Liver (tissue), 8 donors: ENCODE measurements at regions not wholly inside any gene's neighbourhood (a gene's known extent, or its start where the extent isn't known, plus 50 kb on each side); places are given as distances from the start of the nearest gene placed in this dataset.

Experiments used
- DNase-seq: peaks from one replicate; pipeline ENCODE4 v3.0.0-alpha.2; 2017; ENCODE audit warnings: low spot score
- H3K27ac ChIP-seq, 2 donors: one replicate each; pipeline ENCODE4 v1.7.0; 2013; ENCODE audit warnings: inconsistent platforms in 2 of 2, low read length in 2 of 2, control low read depth in 1 of 2, low read depth in 1 of 2, mild to moderate bottlenecking in 1 of 2
- H3K27me3 ChIP-seq, 4 donors: one replicate each; pipeline versions ENCODE4 v1.6.1 to v1.7.0; 2013; ENCODE audit warnings: low read length in 3 of 4, inconsistent platforms in 1 of 4, mild to moderate bottlenecking in 1 of 4, moderate library complexity in 1 of 4; ENCODE audit not compliant: control insufficient read depth in 4 of 4, insufficient read depth in 4 of 4
- H3K36me3 ChIP-seq, 4 donors: one replicate each; pipeline versions ENCODE4 v1.6.1 to v1.7.0; 2013; ENCODE audit warnings: low read length in 3 of 4, mild to moderate bottlenecking in 3 of 4, low read depth in 1 of 4, moderate library complexity in 1 of 4; ENCODE audit not compliant: control insufficient read depth in 4 of 4, insufficient read depth in 3 of 4
- H3K4me1 ChIP-seq, 4 donors: one replicate each; pipeline versions ENCODE4 v1.6.1 to v1.7.0; 2013; ENCODE audit warnings: low read length in 3 of 4, mild to moderate bottlenecking in 3 of 4, moderate library complexity in 1 of 4; ENCODE audit not compliant: control insufficient read depth in 4 of 4, insufficient read depth in 4 of 4
- H3K4me3 ChIP-seq, 3 donors: one replicate each; pipeline versions ENCODE4 v1.6.1 to v1.7.0; 2013; ENCODE audit warnings: low read length in 3 of 3, control low read depth in 1 of 3, low read depth in 1 of 3, mild to moderate bottlenecking in 1 of 3
- H3K9ac ChIP-seq, 2 donors: one replicate each; pipeline ENCODE4 v1.7.0; 2013; ENCODE audit warnings: low read length in 2 of 2, mild to moderate bottlenecking in 2 of 2, moderate library complexity in 2 of 2, control low read depth in 1 of 2, low read depth in 1 of 2
- H3K9me3 ChIP-seq, 4 donors: one replicate each; pipeline versions ENCODE4 v1.6.1 to v1.7.0; 2013; ENCODE audit warnings: low read length in 3 of 4; ENCODE audit not compliant: control insufficient read depth in 4 of 4
- EGR1 ChIP-seq, 2 donors: IDR thresholded peaks; 2 replicates each; pipeline ENCODE4 v1.6.1; 2016 to 2018; ENCODE audit warnings: antibody characterized with exemption in 2 of 2, low read depth in 2 of 2
- FOXA2 ChIP-seq: IDR thresholded peaks from 2 replicates; pipeline ENCODE4 v1.6.1; 2016; ENCODE audit warnings: antibody characterized with exemption
- GABPA ChIP-seq, 2 donors: IDR thresholded peaks in 1 of 2; conservative IDR thresholded peaks in 1 of 2; 2 replicates each; pipeline ENCODE4 v1.6.1; 2016; ENCODE audit warnings: antibody characterized with exemption in 2 of 2, mild to moderate bottlenecking in 1 of 2, moderate library complexity in 1 of 2
- HNF4A ChIP-seq, 2 donors: conservative IDR thresholded peaks; 2 replicates each; pipeline ENCODE4 v1.6.1; 2016; ENCODE audit warnings: antibody characterized with exemption in 2 of 2, mild to moderate bottlenecking in 2 of 2
- HNF4G ChIP-seq: IDR thresholded peaks from 2 replicates; pipeline ENCODE4 v1.6.1; 2016; ENCODE audit warnings: antibody characterized with exemption
- NR2F2 ChIP-seq: IDR thresholded peaks from 2 replicates; pipeline ENCODE4 v1.6.1; 2016; ENCODE audit warnings: antibody characterized with exemption
- RAD21 ChIP-seq, 2 donors: IDR thresholded peaks; 2 replicates each; pipeline ENCODE4 v1.6.1; 2016; ENCODE audit warnings: antibody characterized with exemption in 2 of 2, mild to moderate bottlenecking in 2 of 2
- RXRA ChIP-seq, 2 donors: IDR thresholded peaks; 2 replicates each; pipeline ENCODE4 v1.6.1; 2017 to 2018; ENCODE audit warnings: antibody characterized with exemption in 2 of 2, mild to moderate bottlenecking in 1 of 2
- SP1 ChIP-seq: IDR thresholded peaks from 2 replicates; pipeline ENCODE4 v1.6.1; 2018; ENCODE audit warnings: antibody characterized with exemption, mild to moderate bottlenecking
- TAF1 ChIP-seq: conservative IDR thresholded peaks from 2 replicates; pipeline ENCODE4 v1.6.1; 2016; ENCODE audit warnings: antibody characterized with exemption, mild to moderate bottlenecking
- YY1 ChIP-seq: IDR thresholded peaks from 2 replicates; pipeline ENCODE4 v1.6.1; 2016; ENCODE audit warnings: antibody characterized with exemption, mild to moderate bottlenecking
- WGBS: extraction: QIAGEN DNeasy Blood & Tissue Kit; methylation state at CpG from one replicate; pipeline ENCODE4 v1.1.7; 2013; 5-methylcytosine and 5-hydroxymethylcytosine counted together
- TF ChIP-seq, protein P1 (sequence below): IDR thresholded peaks from 2 replicates; pipeline ENCODE4 v1.6.1; 2016; ENCODE audit warnings: antibody characterized with exemption, mild to moderate bottlenecking
- TF ChIP-seq, protein P2 (sequence below): fragments of 150-350 bp; IDR thresholded peaks from 2 replicates; pipeline ENCODE4 v1.5.1; 2017; ENCODE audit warnings: improper control_type of control experiment, low read depth, low read length; ENCODE audit not compliant: missing input control
- TF ChIP-seq, protein P3 (sequence below): IDR thresholded peaks from 2 replicates; pipeline ENCODE4 v1.6.1; 2016; ENCODE audit warnings: antibody characterized with exemption
- TF ChIP-seq, protein P4 (sequence below): IDR thresholded peaks from 2 replicates; pipeline ENCODE4 v1.6.1; 2016; ENCODE audit warnings: antibody characterized with exemption
- donor health status: healthy.
- donor health status: healthy.
- donor health status: healthy.
- donor health status: healthy.
- donor health status: healthy.

DNA sequence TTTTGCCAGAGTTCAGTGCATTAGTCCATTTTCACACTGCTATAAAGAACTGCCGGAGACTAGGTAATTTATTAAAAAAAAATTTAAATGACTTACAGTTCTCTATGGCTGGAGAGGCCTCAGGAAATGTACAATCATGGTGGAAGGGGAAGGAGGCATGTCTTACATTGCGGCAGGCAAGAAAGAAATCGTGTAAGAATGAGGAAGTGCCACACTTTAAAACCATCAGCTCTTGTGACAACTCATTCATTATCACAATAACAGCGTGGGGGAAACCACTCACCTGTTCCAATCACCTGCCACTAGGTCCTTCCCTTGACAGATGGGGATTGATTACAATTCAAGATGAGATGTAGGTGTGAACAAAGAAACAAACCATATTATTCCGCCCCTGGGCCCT lies 1361.4 kb downstream of the NSUN3 start:
- no peaks in the 10 kb centered on the region for H3K27me3 ChIP-seq
- TF ChIP-seq, protein P1, sequence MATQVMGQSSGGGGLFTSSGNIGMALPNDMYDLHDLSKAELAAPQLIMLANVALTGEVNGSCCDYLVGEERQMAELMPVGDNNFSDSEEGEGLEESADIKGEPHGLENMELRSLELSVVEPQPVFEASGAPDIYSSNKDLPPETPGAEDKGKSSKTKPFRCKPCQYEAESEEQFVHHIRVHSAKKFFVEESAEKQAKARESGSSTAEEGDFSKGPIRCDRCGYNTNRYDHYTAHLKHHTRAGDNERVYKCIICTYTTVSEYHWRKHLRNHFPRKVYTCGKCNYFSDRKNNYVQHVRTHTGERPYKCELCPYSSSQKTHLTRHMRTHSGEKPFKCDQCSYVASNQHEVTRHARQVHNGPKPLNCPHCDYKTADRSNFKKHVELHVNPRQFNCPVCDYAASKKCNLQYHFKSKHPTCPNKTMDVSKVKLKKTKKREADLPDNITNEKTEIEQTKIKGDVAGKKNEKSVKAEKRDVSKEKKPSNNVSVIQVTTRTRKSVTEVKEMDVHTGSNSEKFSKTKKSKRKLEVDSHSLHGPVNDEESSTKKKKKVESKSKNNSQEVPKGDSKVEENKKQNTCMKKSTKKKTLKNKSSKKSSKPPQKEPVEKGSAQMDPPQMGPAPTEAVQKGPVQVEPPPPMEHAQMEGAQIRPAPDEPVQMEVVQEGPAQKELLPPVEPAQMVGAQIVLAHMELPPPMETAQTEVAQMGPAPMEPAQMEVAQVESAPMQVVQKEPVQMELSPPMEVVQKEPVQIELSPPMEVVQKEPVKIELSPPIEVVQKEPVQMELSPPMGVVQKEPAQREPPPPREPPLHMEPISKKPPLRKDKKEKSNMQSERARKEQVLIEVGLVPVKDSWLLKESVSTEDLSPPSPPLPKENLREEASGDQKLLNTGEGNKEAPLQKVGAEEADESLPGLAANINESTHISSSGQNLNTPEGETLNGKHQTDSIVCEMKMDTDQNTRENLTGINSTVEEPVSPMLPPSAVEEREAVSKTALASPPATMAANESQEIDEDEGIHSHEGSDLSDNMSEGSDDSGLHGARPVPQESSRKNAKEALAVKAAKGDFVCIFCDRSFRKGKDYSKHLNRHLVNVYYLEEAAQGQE, result no peak
- TF ChIP-seq YY1 (no peak), NR2F2 (no peak), EGR1 (IDR thresholded peaks at IDR 0.05; ENCODE audit: low read depth in 2 of 2) (no peak), GABPA (IDR thresholded peaks at IDR 0.05 in 1 of 2, conservative IDR thresholded peaks at IDR 0.05 in 1 of 2) (no peak), HNF4A (conservative IDR thresholded peaks at IDR 0.05) (no peak), SP1 (no peak), RXRA (IDR thresholded peaks at IDR 0.05) (no peak), FOXA2 (no peak), RAD21 (IDR thresholded peaks at IDR 0.05) (no peak), TAF1 (no peak)
- TF ChIP-seq, protein P2, sequence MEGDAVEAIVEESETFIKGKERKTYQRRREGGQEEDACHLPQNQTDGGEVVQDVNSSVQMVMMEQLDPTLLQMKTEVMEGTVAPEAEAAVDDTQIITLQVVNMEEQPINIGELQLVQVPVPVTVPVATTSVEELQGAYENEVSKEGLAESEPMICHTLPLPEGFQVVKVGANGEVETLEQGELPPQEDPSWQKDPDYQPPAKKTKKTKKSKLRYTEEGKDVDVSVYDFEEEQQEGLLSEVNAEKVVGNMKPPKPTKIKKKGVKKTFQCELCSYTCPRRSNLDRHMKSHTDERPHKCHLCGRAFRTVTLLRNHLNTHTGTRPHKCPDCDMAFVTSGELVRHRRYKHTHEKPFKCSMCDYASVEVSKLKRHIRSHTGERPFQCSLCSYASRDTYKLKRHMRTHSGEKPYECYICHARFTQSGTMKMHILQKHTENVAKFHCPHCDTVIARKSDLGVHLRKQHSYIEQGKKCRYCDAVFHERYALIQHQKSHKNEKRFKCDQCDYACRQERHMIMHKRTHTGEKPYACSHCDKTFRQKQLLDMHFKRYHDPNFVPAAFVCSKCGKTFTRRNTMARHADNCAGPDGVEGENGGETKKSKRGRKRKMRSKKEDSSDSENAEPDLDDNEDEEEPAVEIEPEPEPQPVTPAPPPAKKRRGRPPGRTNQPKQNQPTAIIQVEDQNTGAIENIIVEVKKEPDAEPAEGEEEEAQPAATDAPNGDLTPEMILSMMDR, result no peak
- TF ChIP-seq, protein P3, sequence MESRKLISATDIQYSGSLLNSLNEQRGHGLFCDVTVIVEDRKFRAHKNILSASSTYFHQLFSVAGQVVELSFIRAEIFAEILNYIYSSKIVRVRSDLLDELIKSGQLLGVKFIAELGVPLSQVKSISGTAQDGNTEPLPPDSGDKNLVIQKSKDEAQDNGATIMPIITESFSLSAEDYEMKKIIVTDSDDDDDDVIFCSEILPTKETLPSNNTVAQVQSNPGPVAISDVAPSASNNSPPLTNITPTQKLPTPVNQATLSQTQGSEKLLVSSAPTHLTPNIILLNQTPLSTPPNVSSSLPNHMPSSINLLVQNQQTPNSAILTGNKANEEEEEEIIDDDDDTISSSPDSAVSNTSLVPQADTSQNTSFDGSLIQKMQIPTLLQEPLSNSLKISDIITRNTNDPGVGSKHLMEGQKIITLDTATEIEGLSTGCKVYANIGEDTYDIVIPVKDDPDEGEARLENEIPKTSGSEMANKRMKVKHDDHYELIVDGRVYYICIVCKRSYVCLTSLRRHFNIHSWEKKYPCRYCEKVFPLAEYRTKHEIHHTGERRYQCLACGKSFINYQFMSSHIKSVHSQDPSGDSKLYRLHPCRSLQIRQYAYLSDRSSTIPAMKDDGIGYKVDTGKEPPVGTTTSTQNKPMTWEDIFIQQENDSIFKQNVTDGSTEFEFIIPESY, result no peak
- TF ChIP-seq, protein P4, sequence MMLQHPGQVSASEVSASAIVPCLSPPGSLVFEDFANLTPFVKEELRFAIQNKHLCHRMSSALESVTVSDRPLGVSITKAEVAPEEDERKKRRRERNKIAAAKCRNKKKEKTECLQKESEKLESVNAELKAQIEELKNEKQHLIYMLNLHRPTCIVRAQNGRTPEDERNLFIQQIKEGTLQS, result no peak
- H3K4me3 ChIP-seq, result no peak overlapping the region
- H3K27ac ChIP-seq, result no peak overlapping the region
- H3K9me3 ChIP-seq, result no peaks in the 10 kb centered on the region
- no peak overlapping the region for H3K9ac ChIP-seq
- DNase-seq, result no peak
- H3K4me1 ChIP-seq, result no peaks in the 10 kb centered on the region
- 75% methylated on average over 5 of the region's 5 CpGs for WGBS
- no peaks in the 10 kb centered on the region for H3K36me3 ChIP-seq

DNA sequence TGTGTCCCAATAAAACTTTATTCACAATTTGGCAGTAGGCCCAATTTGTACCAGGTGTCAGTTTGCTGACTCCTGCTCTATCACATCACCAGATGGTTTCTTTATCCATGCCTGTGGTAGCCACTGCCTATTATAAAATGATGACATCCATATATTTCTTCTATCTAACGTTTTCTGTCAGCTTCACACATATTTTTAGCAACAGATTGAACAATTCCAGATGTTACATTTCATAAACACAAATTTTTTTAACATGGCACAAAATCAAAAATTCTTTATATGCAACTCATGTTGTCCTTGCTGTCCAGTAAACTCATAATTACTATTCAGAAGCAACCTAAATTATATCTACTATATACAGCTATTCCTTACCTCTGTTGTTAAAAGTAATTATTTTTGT lies 1371.6 kb downstream of the NSUN3 start:
- H3K4me3 ChIP-seq, result no peak overlapping the region
- no peaks in the 10 kb centered on the region for H3K9me3 ChIP-seq
- no peak overlapping the region for H3K27ac ChIP-seq
- H3K27me3 ChIP-seq, result no peaks in the 10 kb centered on the region
- no peak for DNase-seq
- no peaks in the 10 kb centered on the region for H3K36me3 ChIP-seq
- WGBS, result 3% methylated on average over 1 of the region's 1 CpG
- no peak overlapping the region for H3K9ac ChIP-seq
- TF ChIP-seq HNF4G, result no peak
- TF ChIP-seq, protein P1, result no peak
- no peak for TF ChIP-seq NR2F2
- TF ChIP-seq, protein P4, result no peak
- no peaks in the 10 kb centered on the region for H3K4me1 ChIP-seq
